Liver (tissue), 8 donors: ENCODE measurements at regions not wholly inside any gene's neighbourhood (a gene's known extent, or its start where the extent isn't known, plus 50 kb on each side); places are given as distances from the start of the nearest gene placed in this dataset.

Experiments
- DNase-seq: peaks from one replicate; pipeline ENCODE4 v3.0.0-alpha.2; 2017; ENCODE audit warnings: low spot score
- H3K27ac ChIP-seq, 2 donors: one replicate each; pipeline ENCODE4 v1.7.0; 2013; ENCODE audit warnings: inconsistent platforms in 2 of 2, low read length in 2 of 2, control low read depth in 1 of 2, low read depth in 1 of 2, mild to moderate bottlenecking in 1 of 2
- H3K27me3 ChIP-seq, 4 donors: one replicate each; pipeline versions ENCODE4 v1.6.1 to v1.7.0; 2013; ENCODE audit warnings: low read length in 3 of 4, inconsistent platforms in 1 of 4, mild to moderate bottlenecking in 1 of 4, moderate library complexity in 1 of 4; ENCODE audit not compliant: control insufficient read depth in 4 of 4, insufficient read depth in 4 of 4
- H3K36me3 ChIP-seq, 4 donors: one replicate each; pipeline versions ENCODE4 v1.6.1 to v1.7.0; 2013; ENCODE audit warnings: low read length in 3 of 4, mild to moderate bottlenecking in 3 of 4, low read depth in 1 of 4, moderate library complexity in 1 of 4; ENCODE audit not compliant: control insufficient read depth in 4 of 4, insufficient read depth in 3 of 4
- H3K4me1 ChIP-seq, 4 donors: one replicate each; pipeline versions ENCODE4 v1.6.1 to v1.7.0; 2013; ENCODE audit warnings: low read length in 3 of 4, mild to moderate bottlenecking in 3 of 4, moderate library complexity in 1 of 4; ENCODE audit not compliant: control insufficient read depth in 4 of 4, insufficient read depth in 4 of 4
- H3K4me3 ChIP-seq, 3 donors: one replicate each; pipeline versions ENCODE4 v1.6.1 to v1.7.0; 2013; ENCODE audit warnings: low read length in 3 of 3, control low read depth in 1 of 3, low read depth in 1 of 3, mild to moderate bottlenecking in 1 of 3
- H3K9ac ChIP-seq, 2 donors: one replicate each; pipeline ENCODE4 v1.7.0; 2013; ENCODE audit warnings: low read length in 2 of 2, mild to moderate bottlenecking in 2 of 2, moderate library complexity in 2 of 2, control low read depth in 1 of 2, low read depth in 1 of 2
- H3K9me3 ChIP-seq, 4 donors: one replicate each; pipeline versions ENCODE4 v1.6.1 to v1.7.0; 2013; ENCODE audit warnings: low read length in 3 of 4; ENCODE audit not compliant: control insufficient read depth in 4 of 4
- EGR1 ChIP-seq, 2 donors: IDR thresholded peaks; 2 replicates each; pipeline ENCODE4 v1.6.1; 2016 to 2018; ENCODE audit warnings: antibody characterized with exemption in 2 of 2, low read depth in 2 of 2
- FOXA1 ChIP-seq: IDR thresholded peaks from 2 replicates; pipeline ENCODE4 v1.6.1; 2016; ENCODE audit warnings: antibody characterized with exemption
- FOXA2 ChIP-seq: IDR thresholded peaks from 2 replicates; pipeline ENCODE4 v1.6.1; 2016; ENCODE audit warnings: antibody characterized with exemption
- GABPA ChIP-seq, 2 donors: IDR thresholded peaks in 1 of 2; conservative IDR thresholded peaks in 1 of 2; 2 replicates each; pipeline ENCODE4 v1.6.1; 2016; ENCODE audit warnings: antibody characterized with exemption in 2 of 2, mild to moderate bottlenecking in 1 of 2, moderate library complexity in 1 of 2
- HNF4G ChIP-seq: IDR thresholded peaks from 2 replicates; pipeline ENCODE4 v1.6.1; 2016; ENCODE audit warnings: antibody characterized with exemption
- JUND ChIP-seq, 2 donors: IDR thresholded peaks; 2 replicates each; pipeline ENCODE4 v1.6.1; 2016; ENCODE audit warnings: antibody characterized with exemption in 2 of 2
- NR2F2 ChIP-seq: IDR thresholded peaks from 2 replicates; pipeline ENCODE4 v1.6.1; 2016; ENCODE audit warnings: antibody characterized with exemption
- RAD21 ChIP-seq, 2 donors: IDR thresholded peaks; 2 replicates each; pipeline ENCODE4 v1.6.1; 2016; ENCODE audit warnings: antibody characterized with exemption in 2 of 2, mild to moderate bottlenecking in 2 of 2
- SP1 ChIP-seq: IDR thresholded peaks from 2 replicates; pipeline ENCODE4 v1.6.1; 2018; ENCODE audit warnings: antibody characterized with exemption, mild to moderate bottlenecking
- TAF1 ChIP-seq: conservative IDR thresholded peaks from 2 replicates; pipeline ENCODE4 v1.6.1; 2016; ENCODE audit warnings: antibody characterized with exemption, mild to moderate bottlenecking
- YY1 ChIP-seq: IDR thresholded peaks from 2 replicates; pipeline ENCODE4 v1.6.1; 2016; ENCODE audit warnings: antibody characterized with exemption, mild to moderate bottlenecking
- WGBS: extraction: QIAGEN DNeasy Blood & Tissue Kit; methylation state at CpG from one replicate; pipeline ENCODE4 v1.1.7; 2013; 5-methylcytosine and 5-hydroxymethylcytosine counted together
- TF ChIP-seq, protein P1 (sequence below): IDR thresholded peaks from 2 replicates; pipeline ENCODE4 v1.6.1; 2016; ENCODE audit warnings: antibody characterized with exemption
- TF ChIP-seq, protein P2 (sequence below): IDR thresholded peaks from 2 replicates; pipeline ENCODE4 v1.6.1; 2016; ENCODE audit warnings: antibody characterized with exemption
- TF ChIP-seq, protein P3 (sequence below): IDR thresholded peaks from 2 replicates; pipeline ENCODE4 v1.6.1; 2016; ENCODE audit warnings: antibody characterized with exemption
- TF ChIP-seq, protein P4 (sequence below): fragments of 150-350 bp; IDR thresholded peaks from 2 replicates; pipeline ENCODE4 v1.5.1; 2017; ENCODE audit warnings: improper control_type of control experiment, low read depth, low read length; ENCODE audit not compliant: missing input control
- TF ChIP-seq, protein P5 (sequence below): IDR thresholded peaks from 2 replicates; pipeline ENCODE4 v1.6.1; 2016; ENCODE audit warnings: antibody characterized with exemption, mild to moderate bottlenecking
- donor health status: healthy.
- donor health status: healthy.
- donor health status: healthy.
- donor health status: healthy.
- donor health status: healthy.

DNA sequence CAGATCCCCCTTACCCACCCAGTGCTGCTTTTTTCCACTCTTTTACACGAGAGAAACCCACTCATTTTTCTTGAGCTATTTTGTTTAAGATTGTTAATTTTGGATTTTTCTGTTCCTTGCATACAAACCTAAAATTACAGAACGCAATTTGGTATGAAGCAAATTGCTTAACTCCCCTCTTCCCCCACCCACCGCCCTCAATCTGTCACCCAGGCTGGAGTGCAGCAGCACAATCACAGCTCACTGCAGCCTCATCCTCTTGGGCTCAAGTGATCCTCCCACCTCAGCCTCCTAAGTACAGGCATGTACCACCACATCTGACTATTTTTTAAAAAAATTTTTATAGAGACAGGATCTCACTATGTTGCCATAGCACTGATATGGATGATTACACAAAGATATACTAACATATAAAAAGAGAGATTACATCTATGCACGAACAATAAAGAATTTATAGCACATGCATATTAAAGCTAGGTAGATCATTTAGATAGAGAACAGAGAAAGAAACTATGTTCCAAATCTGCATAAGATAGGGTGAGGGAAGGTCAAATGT is 203.6 kb downstream of the PIK3R1 start:
- WGBS, result 89% methylated on average over 4 of the region's 4 CpGs
- no peaks in the 10 kb centered on the region for H3K9me3 ChIP-seq
- peaks cover 0 to 2% (median 0%) of the 10 kb centered on the region in 4 donors for H3K36me3 ChIP-seq
- no peak overlapping the region for H3K9ac ChIP-seq
- TF ChIP-seq FOXA1, result no peak
- no peak for TF ChIP-seq TAF1
- TF ChIP-seq RAD21 (IDR thresholded peaks at IDR 0.05), result no peak
- no peak for TF ChIP-seq SP1
- no peak for TF ChIP-seq EGR1 (IDR thresholded peaks at IDR 0.05; ENCODE audit: low read depth in 2 of 2)
- no peak for TF ChIP-seq HNF4G
- TF ChIP-seq, protein P1, sequence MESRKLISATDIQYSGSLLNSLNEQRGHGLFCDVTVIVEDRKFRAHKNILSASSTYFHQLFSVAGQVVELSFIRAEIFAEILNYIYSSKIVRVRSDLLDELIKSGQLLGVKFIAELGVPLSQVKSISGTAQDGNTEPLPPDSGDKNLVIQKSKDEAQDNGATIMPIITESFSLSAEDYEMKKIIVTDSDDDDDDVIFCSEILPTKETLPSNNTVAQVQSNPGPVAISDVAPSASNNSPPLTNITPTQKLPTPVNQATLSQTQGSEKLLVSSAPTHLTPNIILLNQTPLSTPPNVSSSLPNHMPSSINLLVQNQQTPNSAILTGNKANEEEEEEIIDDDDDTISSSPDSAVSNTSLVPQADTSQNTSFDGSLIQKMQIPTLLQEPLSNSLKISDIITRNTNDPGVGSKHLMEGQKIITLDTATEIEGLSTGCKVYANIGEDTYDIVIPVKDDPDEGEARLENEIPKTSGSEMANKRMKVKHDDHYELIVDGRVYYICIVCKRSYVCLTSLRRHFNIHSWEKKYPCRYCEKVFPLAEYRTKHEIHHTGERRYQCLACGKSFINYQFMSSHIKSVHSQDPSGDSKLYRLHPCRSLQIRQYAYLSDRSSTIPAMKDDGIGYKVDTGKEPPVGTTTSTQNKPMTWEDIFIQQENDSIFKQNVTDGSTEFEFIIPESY, result no peak
- no peak for TF ChIP-seq JUND (IDR thresholded peaks at IDR 0.05)
- no peak for TF ChIP-seq NR2F2
- TF ChIP-seq, protein P2, sequence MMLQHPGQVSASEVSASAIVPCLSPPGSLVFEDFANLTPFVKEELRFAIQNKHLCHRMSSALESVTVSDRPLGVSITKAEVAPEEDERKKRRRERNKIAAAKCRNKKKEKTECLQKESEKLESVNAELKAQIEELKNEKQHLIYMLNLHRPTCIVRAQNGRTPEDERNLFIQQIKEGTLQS, result no peak
- TF ChIP-seq, protein P3, sequence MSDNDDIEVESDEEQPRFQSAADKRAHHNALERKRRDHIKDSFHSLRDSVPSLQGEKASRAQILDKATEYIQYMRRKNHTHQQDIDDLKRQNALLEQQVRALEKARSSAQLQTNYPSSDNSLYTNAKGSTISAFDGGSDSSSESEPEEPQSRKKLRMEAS, result no peak
- TF ChIP-seq YY1, result no peak
- TF ChIP-seq, protein P4, sequence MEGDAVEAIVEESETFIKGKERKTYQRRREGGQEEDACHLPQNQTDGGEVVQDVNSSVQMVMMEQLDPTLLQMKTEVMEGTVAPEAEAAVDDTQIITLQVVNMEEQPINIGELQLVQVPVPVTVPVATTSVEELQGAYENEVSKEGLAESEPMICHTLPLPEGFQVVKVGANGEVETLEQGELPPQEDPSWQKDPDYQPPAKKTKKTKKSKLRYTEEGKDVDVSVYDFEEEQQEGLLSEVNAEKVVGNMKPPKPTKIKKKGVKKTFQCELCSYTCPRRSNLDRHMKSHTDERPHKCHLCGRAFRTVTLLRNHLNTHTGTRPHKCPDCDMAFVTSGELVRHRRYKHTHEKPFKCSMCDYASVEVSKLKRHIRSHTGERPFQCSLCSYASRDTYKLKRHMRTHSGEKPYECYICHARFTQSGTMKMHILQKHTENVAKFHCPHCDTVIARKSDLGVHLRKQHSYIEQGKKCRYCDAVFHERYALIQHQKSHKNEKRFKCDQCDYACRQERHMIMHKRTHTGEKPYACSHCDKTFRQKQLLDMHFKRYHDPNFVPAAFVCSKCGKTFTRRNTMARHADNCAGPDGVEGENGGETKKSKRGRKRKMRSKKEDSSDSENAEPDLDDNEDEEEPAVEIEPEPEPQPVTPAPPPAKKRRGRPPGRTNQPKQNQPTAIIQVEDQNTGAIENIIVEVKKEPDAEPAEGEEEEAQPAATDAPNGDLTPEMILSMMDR, result no peak
- no peak for TF ChIP-seq FOXA2
- no peak for TF ChIP-seq GABPA (IDR thresholded peaks at IDR 0.05 in 1 of 2, conservative IDR thresholded peaks at IDR 0.05 in 1 of 2)
- TF ChIP-seq, protein P5, sequence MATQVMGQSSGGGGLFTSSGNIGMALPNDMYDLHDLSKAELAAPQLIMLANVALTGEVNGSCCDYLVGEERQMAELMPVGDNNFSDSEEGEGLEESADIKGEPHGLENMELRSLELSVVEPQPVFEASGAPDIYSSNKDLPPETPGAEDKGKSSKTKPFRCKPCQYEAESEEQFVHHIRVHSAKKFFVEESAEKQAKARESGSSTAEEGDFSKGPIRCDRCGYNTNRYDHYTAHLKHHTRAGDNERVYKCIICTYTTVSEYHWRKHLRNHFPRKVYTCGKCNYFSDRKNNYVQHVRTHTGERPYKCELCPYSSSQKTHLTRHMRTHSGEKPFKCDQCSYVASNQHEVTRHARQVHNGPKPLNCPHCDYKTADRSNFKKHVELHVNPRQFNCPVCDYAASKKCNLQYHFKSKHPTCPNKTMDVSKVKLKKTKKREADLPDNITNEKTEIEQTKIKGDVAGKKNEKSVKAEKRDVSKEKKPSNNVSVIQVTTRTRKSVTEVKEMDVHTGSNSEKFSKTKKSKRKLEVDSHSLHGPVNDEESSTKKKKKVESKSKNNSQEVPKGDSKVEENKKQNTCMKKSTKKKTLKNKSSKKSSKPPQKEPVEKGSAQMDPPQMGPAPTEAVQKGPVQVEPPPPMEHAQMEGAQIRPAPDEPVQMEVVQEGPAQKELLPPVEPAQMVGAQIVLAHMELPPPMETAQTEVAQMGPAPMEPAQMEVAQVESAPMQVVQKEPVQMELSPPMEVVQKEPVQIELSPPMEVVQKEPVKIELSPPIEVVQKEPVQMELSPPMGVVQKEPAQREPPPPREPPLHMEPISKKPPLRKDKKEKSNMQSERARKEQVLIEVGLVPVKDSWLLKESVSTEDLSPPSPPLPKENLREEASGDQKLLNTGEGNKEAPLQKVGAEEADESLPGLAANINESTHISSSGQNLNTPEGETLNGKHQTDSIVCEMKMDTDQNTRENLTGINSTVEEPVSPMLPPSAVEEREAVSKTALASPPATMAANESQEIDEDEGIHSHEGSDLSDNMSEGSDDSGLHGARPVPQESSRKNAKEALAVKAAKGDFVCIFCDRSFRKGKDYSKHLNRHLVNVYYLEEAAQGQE, result no peak
- H3K27me3 ChIP-seq, result no peaks in the 10 kb centered on the region
- DNase-seq, result no peak
- no peak overlapping the region for H3K4me3 ChIP-seq
- no peak overlapping the region for H3K27ac ChIP-seq
- no peaks in the 10 kb centered on the region for H3K4me1 ChIP-seq
